ENCODE measurements at regions not wholly inside any gene's neighbourhood (a gene's known extent, or its start where the extent isn't known, plus 50 kb on each side); places are given as distances from the start of the nearest gene placed in this dataset.
"Not testable (repeated sequence)": the region's sequence is repeated elsewhere in the genome, so short reads cannot be mapped to it uniquely, and the experiment has no call there.

- intact Hi-C loops (cut with DNase I; ENCODE audit: low total_unique reads) = no loop called here
- no peak overlapping the region for H3K4me3 ChIP-seq (ENCODE audit: low read depth, poor library complexity, severe bottlenecking)
- WGBS, 2 donors = 90 to 91% methylated on average over 4 of the region's 4 CpGs
- TF ChIP-seq CTCF (IDR thresholded peaks at IDR 0.05) (no peak), POLR2A (IDR thresholded peaks at IDR 0.05) (no peak)
- no peak for DNase-seq (ENCODE audit: low spot score in 2 of 2)
These were observed 131.5 kb upstream of the SP8 start for GRCh38 chr7:20918156-20918555.

- DNase-seq (ENCODE audit: low spot score in 2 of 2); intact Hi-C loops (cut with DNase I; ENCODE audit: low total_unique reads); H3K4me3 ChIP-seq (ENCODE audit: low read depth, poor library complexity, severe bottlenecking): not testable (repeated sequence)
These were observed 140.5 kb upstream of the SP8 start for GRCh38 chr7:20927178-20927577.

DNA sequence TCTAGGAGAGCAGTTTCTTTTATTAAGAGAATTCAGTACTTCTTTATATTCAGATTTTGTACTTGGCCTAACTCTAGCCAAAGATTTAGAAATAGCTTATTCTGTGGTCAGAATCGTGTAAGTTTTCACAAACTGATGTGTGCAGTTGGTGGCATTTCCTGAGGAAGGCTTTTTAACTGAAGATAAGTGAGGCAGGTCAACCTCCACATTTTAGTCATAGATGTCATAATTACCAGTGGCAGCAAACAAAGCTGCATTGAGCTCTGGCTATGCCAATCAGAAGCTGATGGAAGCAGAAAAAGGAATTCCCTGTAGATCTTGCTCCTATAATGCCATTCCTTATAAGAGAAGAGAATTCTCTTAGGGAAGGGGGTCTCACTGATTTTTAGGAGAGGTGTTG, 141.3 kb upstream of the SP8 start:
- no peak overlapping the region for H3K4me3 ChIP-seq (ENCODE audit: low read depth, poor library complexity, severe bottlenecking)
- WGBS, 2 donors = 51 to 63% methylated on average over 1 of the region's 1 CpG
- TF ChIP-seq POLR2A (IDR thresholded peaks at IDR 0.05) (no peak), CTCF (IDR thresholded peaks at IDR 0.05) (no peak)
- intact Hi-C loops (cut with DNase I; ENCODE audit: low total_unique reads) = no loop called here
- no peak for DNase-seq (ENCODE audit: low spot score in 2 of 2)

DNA sequence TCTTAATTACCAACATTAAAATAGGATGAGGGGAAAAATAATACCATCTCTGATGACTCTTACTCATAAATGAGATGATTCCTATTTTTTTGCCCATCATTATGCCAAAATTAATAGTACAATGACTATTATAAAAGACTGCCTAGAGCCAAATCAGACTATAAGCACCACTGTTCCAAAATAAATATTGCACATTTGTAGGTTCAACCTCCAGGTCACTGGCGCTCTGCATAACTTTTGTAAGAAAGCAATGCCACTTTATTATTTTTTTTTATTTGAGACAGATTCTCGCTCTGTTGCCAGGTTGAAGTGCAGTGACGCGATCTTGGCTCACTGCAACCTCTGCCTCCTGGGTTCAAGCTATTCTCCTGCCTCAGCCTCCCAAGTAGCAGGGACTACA, 142.5 kb upstream of the SP8 start:
- WGBS, 2 donors = 85 to 90% methylated on average over 4 of the region's 4 CpGs
- intact Hi-C loops (cut with DNase I; ENCODE audit: low total_unique reads) = no loop called here
- no peak for DNase-seq (ENCODE audit: low spot score in 2 of 2)
- TF ChIP-seq CTCF (IDR thresholded peaks at IDR 0.05) (no peak), POLR2A (IDR thresholded peaks at IDR 0.05) (no peak)
- H3K4me3 ChIP-seq (ENCODE audit: low read depth, poor library complexity, severe bottlenecking) = no peak overlapping the region

DNA sequence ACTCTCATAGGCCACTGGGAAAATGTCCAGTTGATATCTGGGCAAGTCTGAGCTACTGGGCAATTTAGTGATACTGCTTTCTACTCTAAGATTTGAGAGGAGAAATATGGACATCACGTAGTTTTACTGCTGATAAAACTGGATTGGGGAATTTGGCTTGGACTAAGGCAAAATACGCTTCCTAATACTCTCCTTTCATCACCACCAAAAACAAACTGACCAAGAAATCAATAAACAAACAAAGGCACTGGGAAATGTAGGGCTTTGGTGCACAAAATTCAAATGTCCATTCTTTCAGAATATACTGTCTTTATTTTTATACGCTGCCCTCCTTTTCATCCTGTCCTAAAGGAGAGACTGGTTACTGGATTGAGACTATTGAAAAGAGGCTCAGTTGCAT, 145.1 kb upstream of the SP8 start:
- intact Hi-C loops (cut with DNase I; ENCODE audit: low total_unique reads) = no loop called here
- TF ChIP-seq POLR2A (IDR thresholded peaks at IDR 0.05) (no peak), CTCF (IDR thresholded peaks at IDR 0.05) (no peak)
- no peak overlapping the region for H3K4me3 ChIP-seq (ENCODE audit: low read depth, poor library complexity, severe bottlenecking)
- WGBS, 2 donors = 93% methylated on average over 3 of the region's 3 CpGs
- DNase-seq (ENCODE audit: low spot score in 2 of 2) = no peak

DNA sequence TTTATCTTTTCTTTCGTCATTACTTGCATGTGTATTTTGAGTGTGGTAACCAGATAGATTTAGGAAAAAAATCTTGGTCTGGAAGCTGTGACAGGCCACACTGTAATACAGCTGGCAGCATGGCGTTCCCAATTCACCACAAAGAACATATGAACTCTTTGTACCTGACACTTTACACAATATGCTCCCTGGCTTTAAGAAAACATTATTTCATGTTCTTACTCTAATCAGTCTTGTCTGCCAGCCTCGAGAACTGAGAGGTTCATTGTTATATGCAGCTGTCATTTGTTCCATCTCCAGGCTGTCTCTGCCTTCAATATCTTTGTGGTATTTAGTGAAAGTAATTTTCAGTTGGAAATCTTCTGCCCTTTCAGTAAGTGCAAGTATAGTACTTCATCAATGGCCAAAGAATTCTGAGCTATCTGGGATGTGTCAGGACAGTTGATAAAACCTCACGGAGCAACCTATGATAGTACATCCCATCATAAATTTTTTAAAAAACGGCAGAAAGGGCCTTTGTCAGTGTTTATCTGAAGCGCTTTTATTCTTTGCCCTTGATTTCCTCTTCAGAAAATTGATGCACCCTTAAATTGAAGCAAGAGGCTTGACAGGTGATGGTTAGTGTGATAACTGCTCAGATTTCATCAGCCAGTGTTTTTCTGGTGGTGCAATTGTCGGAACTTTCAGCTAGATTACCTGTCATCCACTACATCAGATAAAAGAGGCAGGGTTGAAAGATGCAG, 146.3 kb upstream of the SP8 start:
- H3K4me3 ChIP-seq (ENCODE audit: low read depth, poor library complexity, severe bottlenecking) = no peak overlapping the region
- intact Hi-C loops (cut with DNase I; ENCODE audit: low total_unique reads) = no loop called here
- DNase-seq (ENCODE audit: low spot score in 2 of 2) = no peak
- 68 to 69% methylated on average over 7 of the region's 7 CpGs for WGBS, 2 donors
- TF ChIP-seq POLR2A (IDR thresholded peaks at IDR 0.05) (no peak), CTCF (IDR thresholded peaks at IDR 0.05) (no peak)

Measured in lower leg skin (tissue), 4 donors.